HG03432 (cell line): ENCODE measurements at regions not wholly inside any gene's neighbourhood (a gene's known extent, or its start where the extent isn't known, plus 50 kb on each side); places are given as distances from the start of the nearest gene placed in this dataset.

Source experiments
- ATAC-seq: cut with Tn5 transposase; IDR thresholded peaks from one replicate; pipeline ENCODE4 v1.9.1; 2021; ENCODE audit warnings: mild to moderate bottlenecking, moderate library complexity; ENCODE audit not compliant: unreplicated experiment

GRCh38 chr12:87689196-87689595 is 340.0 kb downstream of the C12orf50 start:
- ATAC-seq, result no peak

GRCh38 chr12:87687362-87687761 is 341.8 kb downstream of the C12orf50 start:
- ATAC-seq, result no peak

GRCh38 chr12:87685696-87686095 is 343.5 kb downstream of the C12orf50 start:
- no peak for ATAC-seq

GRCh38 chr12:87679251-87679650 is 349.9 kb downstream of the C12orf50 start:
- no peak for ATAC-seq

GRCh38 chr12:87678453-87678852 is 350.7 kb downstream of the C12orf50 start:
- no peak for ATAC-seq

GRCh38 chr12:87676731-87677130 is 352.5 kb downstream of the C12orf50 start:
- ATAC-seq, result no peak

- ATAC-seq, result peak; percentile 50
Observed at GRCh38 chr12:87671757-87672156, 357.4 kb downstream of the C12orf50 start.

GRCh38 chr12:87670448-87670847 is 358.8 kb downstream of the C12orf50 start:
- ATAC-seq, result no peak

GRCh38 chr12:87667378-87667777 is 361.8 kb downstream of the C12orf50 start:
- no peak for ATAC-seq

- ATAC-seq, result peak; percentile 87
Observed at GRCh38 chr12:87661786-87662377, 367.3 kb downstream of the C12orf50 start.

- ATAC-seq, result no peak
Observed at GRCh38 chr12:87660987-87661774, 368.0 kb downstream of the C12orf50 start.

GRCh38 chr12:87660291-87660690 is 368.9 kb downstream of the C12orf50 start:
- no peak for ATAC-seq

- ATAC-seq, result no peak
Observed at GRCh38 chr12:87656311-87656710, 372.9 kb downstream of the C12orf50 start.

GRCh38 chr12:87651670-87652425 is 377.4 kb downstream of the C12orf50 start:
- no peak for ATAC-seq

GRCh38 chr12:87642245-87642644 is 387.0 kb downstream of the C12orf50 start:
- ATAC-seq, result no peak

GRCh38 chr12:87618199-87618598 is 411.0 kb downstream of the C12orf50 start:
- ATAC-seq, result no peak

GRCh38 chr12:87612996-87613395 is 416.2 kb downstream of the C12orf50 start:
- ATAC-seq, result no peak

GRCh38 chr12:87608321-87608720 is 420.9 kb downstream of the C12orf50 start:
- no peak for ATAC-seq

GRCh38 chr12:87603727-87604126 is 425.5 kb downstream of the C12orf50 start:
- ATAC-seq, result no peak

- no peak for ATAC-seq
Observed at GRCh38 chr12:87599459-87599858, 429.7 kb downstream of the C12orf50 start.

- no peak for ATAC-seq
Observed at GRCh38 chr12:87597114-87597513, 432.1 kb downstream of the C12orf50 start.

- ATAC-seq, result no peak
Observed at GRCh38 chr12:87596636-87597035, 432.6 kb downstream of the C12orf50 start.
